ENCODE measurements at regions not wholly inside any gene's neighbourhood (a gene's known extent, or its start where the extent isn't known, plus 50 kb on each side); places are given as distances from the start of the nearest gene placed in this dataset.

- no peak for ATAC-seq
- WGBS, 4 donors = 72 to 82% (median 76%) methylated on average over 8 of the region's 8 CpGs
These were observed 177.5 kb downstream of the LMO4 start for GRCh38 chr1:87506147-87506546.

GRCh38 chr1:87508247-87508787 lies 179.6 kb downstream of the LMO4 start:
- intact Hi-C loops (cut with DNase I) = no loop called here
- Histone ChIP-seq H3K4me1 (peaks cover 0 to 3% (median 0%) of the 10 kb centered on the region in 12 donors), H3K36me3 (no peaks in the 10 kb centered on the region), H3K27me3 (no peaks in the 10 kb centered on the region), H3K4me3 (no peak overlapping the region), H3K27ac (no peak overlapping the region), H3K9me3 (no peaks in the 10 kb centered on the region)
- TF ChIP-seq POLR2A (IDR thresholded peaks at IDR 0.05) (no peak), CTCF (IDR thresholded peaks at IDR 0.05) (no peak)
- DNase-seq (no peak), ATAC-seq (no peak)
- WGBS, 4 donors = 69 to 86% (median 72%) methylated on average over 1 of the region's 1 CpG

More at GRCh38 chr1:87506147-87506546, 177.5 kb downstream of the LMO4 start:
- no peak overlapping the region for H3K27ac ChIP-seq
- H3K36me3 ChIP-seq = no peaks in the 10 kb centered on the region
- no peak overlapping the region for H3K4me3 ChIP-seq
- DNase-seq = no peak
- peaks cover 0 to 3% (median 0%) of the 10 kb centered on the region in 12 donors for H3K4me1 ChIP-seq
- intact Hi-C loops (cut with DNase I) = no loop called here
- H3K9me3 ChIP-seq = no peaks in the 10 kb centered on the region
- no peaks in the 10 kb centered on the region for H3K27me3 ChIP-seq
- TF ChIP-seq CTCF (IDR thresholded peaks at IDR 0.05) (no peak), POLR2A (IDR thresholded peaks at IDR 0.05) (no peak)

- DNase-seq (no peak), ATAC-seq (no peak)
- no peaks in the 10 kb centered on the region for H3K36me3 ChIP-seq
- intact Hi-C loops (cut with DNase I) = no loop called here
- TF ChIP-seq CTCF (IDR thresholded peaks at IDR 0.05) (no peak), POLR2A (IDR thresholded peaks at IDR 0.05) (no peak)
- H3K27me3 ChIP-seq = no peaks in the 10 kb centered on the region
- H3K4me3 ChIP-seq = no peak overlapping the region
- peaks cover 0 to 3% (median 0%) of the 10 kb centered on the region in 12 donors for H3K4me1 ChIP-seq
- 82 to 92% (median 86%) methylated on average over 3 of the region's 3 CpGs for WGBS, 4 donors
- H3K27ac ChIP-seq = no peak overlapping the region
- H3K9me3 ChIP-seq = no peaks in the 10 kb centered on the region
These were observed 181.9 kb downstream of the LMO4 start for GRCh38 chr1:87510540-87510939.

GRCh38 chr1:87511449-87511848 lies 182.8 kb downstream of the LMO4 start:
- Histone ChIP-seq H3K36me3 (no peaks in the 10 kb centered on the region), H3K4me1 (peaks cover 0 to 3% (median 0%) of the 10 kb centered on the region in 12 donors), H3K9me3 (no peaks in the 10 kb centered on the region), H3K27ac (no peak overlapping the region), H3K27me3 (no peaks in the 10 kb centered on the region), H3K4me3 (no peak overlapping the region)
- TF ChIP-seq POLR2A (IDR thresholded peaks at IDR 0.05) (no peak), CTCF (IDR thresholded peaks at IDR 0.05) (no peak)
- ATAC-seq (no peak), DNase-seq (no peak)
- intact Hi-C loops (cut with DNase I) = no loop called here
- 88 to 95% (median 92%) methylated on average over 1 of the region's 1 CpG for WGBS, 4 donors
